SK-N-SH (cell line): ENCODE measurements at regions not wholly inside any gene's neighbourhood (a gene's known extent, or its start where the extent isn't known, plus 50 kb on each side); places are given as distances from the start of the nearest gene placed in this dataset.

ENCODE experiments used
- CTCF ChIA-PET: fragments of 300-600, 350-600 bp; formaldehyde crosslinking; extraction: SDS; loops from one replicate; lab custom pipeline; 2021; lab: Yijun Ruan, JAX
- POLR2A ChIA-PET: fragments of 350-600 bp; sonication (Branson Sonifier 250); formaldehyde crosslinking; extraction: SDS; loops from one replicate; lab custom pipeline; 2020; ENCODE audit warnings: antibody characterized with exemption, inconsistent platforms; lab: Yijun Ruan, JAX
- DNase-seq: peaks from one replicate; pipeline ENCODE4 v3.0.0; 2012
- H2AFZ ChIP-seq: fragments of 200-600 bp; sonication (generic); 2 replicates; pipeline ENCODE4 v1.8.1; 2016; ENCODE audit warnings: antibody characterized with exemption, mild to moderate bottlenecking, low read depth
- H3F3A ChIP-seq: fragments of 200-600 bp; sonication (generic); replicated peaks from 2 replicates; pipeline ENCODE3; 2016; ENCODE audit warnings: antibody characterized with exemption, mild to moderate bottlenecking; ENCODE audit not compliant: insufficient read depth
- H3K27ac ChIP-seq, 2 experiments: fragments of 200-500 bp in 1 of 2; fragments of 200-600 bp in 1 of 2; sonication (Bioruptor generic) in 1 of 2; sonication (generic), shearing (Covaris generic) in 1 of 2; 2 replicates each; pipeline versions ENCODE4 v1.5.1 to v1.6.1; 2014 to 2016; ENCODE audit warnings: low read depth in 2 of 2, inconsistent platforms in 1 of 2, low read length in 1 of 2, mild to moderate bottlenecking in 1 of 2, mixed read lengths in 1 of 2
- H3K27me3 ChIP-seq: fragments of 200-600 bp; sonication (generic), shearing (Covaris generic); 2 replicates; pipeline ENCODE4 v1.6.1; 2016; ENCODE audit warnings: mixed run types; ENCODE audit not compliant: insufficient read depth
- H3K36me3 ChIP-seq, 2 experiments: fragments of 200-500 bp in 1 of 2; fragments of 200-600 bp in 1 of 2; sonication (Bioruptor generic) in 1 of 2; sonication (generic) in 1 of 2; replicated peaks in 1 of 2; 2 replicates each; pipeline versions ENCODE3 to v1.5.1; 2014 to 2016; ENCODE audit warnings: low read length in 1 of 2, mild to moderate bottlenecking in 1 of 2; ENCODE audit not compliant: insufficient read depth in 2 of 2, control insufficient read depth in 1 of 2
- H3K4me1 ChIP-seq, 2 experiments: fragments of 200-500 bp in 1 of 2; fragments of 200-600 bp in 1 of 2; sonication (Bioruptor generic) in 1 of 2; sonication (generic), shearing (Covaris generic) in 1 of 2; 2 replicates each; pipeline versions ENCODE4 v1.5.1 to v1.6.1; 2014 to 2016; ENCODE audit warnings: low read depth in 1 of 2, low read length in 1 of 2, mixed run types in 1 of 2; ENCODE audit not compliant: insufficient read depth in 2 of 2, control insufficient read depth in 1 of 2
- H3K4me2 ChIP-seq: fragments of 200-600 bp; sonication (generic), shearing (Covaris generic); 2 replicates; pipeline ENCODE4 v1.6.1; 2017; ENCODE audit warnings: mixed run types
- H3K4me3 ChIP-seq, 2 experiments: fragments of 200-500 bp in 1 of 2; fragments of 200-600 bp in 1 of 2; sonication (Bioruptor generic) in 1 of 2; sonication (generic), shearing (Covaris generic) in 1 of 2; 2 replicates each; pipeline versions ENCODE4 v1.5.1 to v1.8.1; 2014 to 2016; ENCODE audit warnings: low read depth in 2 of 2, inconsistent platforms in 1 of 2, low read length in 1 of 2, mild to moderate bottlenecking in 1 of 2, mixed read lengths in 1 of 2, moderate library complexity in 1 of 2
- H3K79me2 ChIP-seq: fragments of 200-600 bp; sonication (generic); 2 replicates; pipeline ENCODE4 v1.8.1; 2017; ENCODE audit warnings: mild to moderate bottlenecking; ENCODE audit not compliant: insufficient read depth
- H3K9ac ChIP-seq: fragments of 200-600 bp; sonication (generic); 2 replicates; pipeline ENCODE4 v1.6.1; 2017; ENCODE audit warnings: mixed run types
- H3K9me2 ChIP-seq: fragments of 200-600 bp; sonication (generic); 2 replicates; pipeline ENCODE4 v1.6.1; 2017; ENCODE audit warnings: mixed run types
- H3K9me3 ChIP-seq: fragments of 200-600 bp; sonication (generic); 2 replicates; pipeline ENCODE4 v1.6.1; 2017; ENCODE audit warnings: mixed run types, mild to moderate bottlenecking, moderate library complexity
- H4K20me1 ChIP-seq: fragments of 200-600 bp; sonication (generic); 2 replicates; pipeline ENCODE4 v1.6.1; 2017; ENCODE audit warnings: mild to moderate bottlenecking, mixed run types; ENCODE audit not compliant: insufficient read depth
- CHD2 ChIP-seq: fragments of 150-350 bp; IDR thresholded peaks from 2 replicates; pipeline ENCODE4 v1.6.1; 2018; ENCODE audit warnings: low read length; ENCODE audit not compliant: partially characterized antibody
- ELF1 ChIP-seq: IDR thresholded peaks from 2 replicates; pipeline ENCODE4 v1.4.0; 2012
- EP300 ChIP-seq, 2 experiments: IDR thresholded peaks; 2 replicates each; pipeline versions ENCODE4 v1.4.0 to v1.6.1; 2012; ENCODE audit warnings: borderline replicate concordance in 1 of 2, low read depth in 1 of 2, low read length in 1 of 2
- EZH2phosphoT487 ChIP-seq: fragments of 200-600 bp; sonication (generic); IDR thresholded peaks from 2 replicates; pipeline ENCODE4 v1.6.1; 2017; ENCODE audit warnings: low read depth, mixed run types, mild to moderate bottlenecking, antibody characterized with exemption, moderate library complexity, borderline replicate concordance
- FOXJ3 ChIP-seq: sonication (generic); formaldehyde crosslinking; IDR thresholded peaks from 2 replicates; pipeline ENCODE4 v1.5.1; 2020; ENCODE audit warnings: mild to moderate bottlenecking, missing genetic modification reagents
- FOXM1 ChIP-seq: IDR thresholded peaks from 2 replicates; pipeline ENCODE4 v1.4.0; 2012; ENCODE audit warnings: low read depth, mild to moderate bottlenecking
- JUND ChIP-seq: IDR thresholded peaks from 2 replicates; pipeline ENCODE4 v1.4.0; 2012
- MEF2A ChIP-seq: IDR thresholded peaks from 2 replicates; pipeline ENCODE4 v1.4.0; 2012; ENCODE audit warnings: low read depth, borderline replicate concordance
- MXI1 ChIP-seq: IDR thresholded peaks from 2 replicates; pipeline ENCODE4 v1.6.1; 2012; ENCODE audit warnings: mild to moderate bottlenecking, low read depth, low read length, improper control_type of control experiment
- NFIC ChIP-seq: IDR thresholded peaks from 2 replicates; pipeline ENCODE4 v1.4.0; 2012; ENCODE audit warnings: borderline replicate concordance
- NRF1 ChIP-seq: IDR thresholded peaks from 2 replicates; pipeline ENCODE4 v1.6.1; 2012; ENCODE audit warnings: low read depth, mild to moderate bottlenecking, low read length
- POLR2AphosphoS5 ChIP-seq: IDR thresholded peaks from 2 replicates; pipeline ENCODE4 v1.6.1; 2012; ENCODE audit warnings: low read depth, low read length
- RCOR1 ChIP-seq: fragments of 150-350 bp; IDR thresholded peaks from 2 replicates; pipeline ENCODE4 v1.6.1; 2017; ENCODE audit warnings: antibody characterized with exemption, low read length
- RXRA ChIP-seq: IDR thresholded peaks from 2 replicates; pipeline ENCODE4 v1.4.0; 2012; ENCODE audit warnings: low read depth, mild to moderate bottlenecking, borderline replicate concordance
- SIN3A ChIP-seq: IDR thresholded peaks from 2 replicates; pipeline ENCODE4 v1.6.1; 2012; ENCODE audit warnings: low read depth, mild to moderate bottlenecking, low read length, moderate library complexity, borderline replicate concordance
- YY1 ChIP-seq: IDR thresholded peaks from 2 replicates; pipeline ENCODE4 v1.4.0; 2012; ENCODE audit warnings: low read depth, mild to moderate bottlenecking
- WGBS: methylation state at CpG from one replicate; pipeline ENCODE4 v1.1.6; 2017; ENCODE audit warnings: low lambda C conversion rate; 5-methylcytosine and 5-hydroxymethylcytosine counted together
- TF ChIP-seq, protein P1 (sequence below): IDR thresholded peaks from 2 replicates; pipeline ENCODE4 v1.4.0; 2012; ENCODE audit warnings: low read depth, borderline replicate concordance
- TF ChIP-seq, protein P2 (sequence below): fragments of 150-350 bp; IDR thresholded peaks from 2 replicates; pipeline ENCODE4 v1.6.1; 2017; ENCODE audit warnings: antibody characterized with exemption, low read length, low read depth, borderline replicate concordance
- TF ChIP-seq, protein P3 (sequence below): IDR thresholded peaks from 2 replicates; pipeline ENCODE4; 2012

DNA sequence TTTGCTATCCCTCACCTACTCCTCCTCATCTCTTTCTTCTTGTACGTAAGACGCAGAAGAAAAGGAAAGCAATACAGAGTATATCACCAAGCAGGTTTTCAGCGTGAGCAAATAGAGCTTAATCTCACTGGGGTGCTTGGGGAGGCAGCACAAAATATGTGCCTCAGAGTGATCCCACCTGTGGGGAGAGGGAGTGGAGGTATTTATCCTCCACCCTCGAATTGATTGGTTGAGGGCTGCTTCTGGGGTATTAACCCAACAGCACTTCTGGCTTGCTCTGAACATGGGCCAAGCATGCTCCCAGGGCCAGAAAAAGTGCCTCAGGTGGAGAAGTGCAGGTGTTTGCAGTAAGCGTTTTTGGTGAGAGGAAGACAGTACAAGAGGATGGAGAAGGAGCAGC is 78.5 kb upstream of the EYA2 start:
- Histone ChIP-seq H3K79me2 (no peaks in the 10 kb centered on the region), H3K4me3 (no peak overlapping the region), H3K36me3 (no peaks in the 10 kb centered on the region), H3K9me3 (no peaks in the 10 kb centered on the region), H3K4me1 (no peaks in the 10 kb centered on the region; a peak in 1 of 4 replicates), H3F3A (peaks cover 5% of the 10 kb centered on the region)
- POLR2A ChIA-PET: no interaction called here
- DNase-seq: no peak
- TF ChIP-seq NFIC: no peak
- TF ChIP-seq, protein P1, sequence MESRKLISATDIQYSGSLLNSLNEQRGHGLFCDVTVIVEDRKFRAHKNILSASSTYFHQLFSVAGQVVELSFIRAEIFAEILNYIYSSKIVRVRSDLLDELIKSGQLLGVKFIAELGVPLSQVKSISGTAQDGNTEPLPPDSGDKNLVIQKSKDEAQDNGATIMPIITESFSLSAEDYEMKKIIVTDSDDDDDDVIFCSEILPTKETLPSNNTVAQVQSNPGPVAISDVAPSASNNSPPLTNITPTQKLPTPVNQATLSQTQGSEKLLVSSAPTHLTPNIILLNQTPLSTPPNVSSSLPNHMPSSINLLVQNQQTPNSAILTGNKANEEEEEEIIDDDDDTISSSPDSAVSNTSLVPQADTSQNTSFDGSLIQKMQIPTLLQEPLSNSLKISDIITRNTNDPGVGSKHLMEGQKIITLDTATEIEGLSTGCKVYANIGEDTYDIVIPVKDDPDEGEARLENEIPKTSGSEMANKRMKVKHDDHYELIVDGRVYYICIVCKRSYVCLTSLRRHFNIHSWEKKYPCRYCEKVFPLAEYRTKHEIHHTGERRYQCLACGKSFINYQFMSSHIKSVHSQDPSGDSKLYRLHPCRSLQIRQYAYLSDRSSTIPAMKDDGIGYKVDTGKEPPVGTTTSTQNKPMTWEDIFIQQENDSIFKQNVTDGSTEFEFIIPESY: no peak
- TF ChIP-seq, all 33 proteins: peak for 0
- Histone ChIP-seq H3K4me2 (no peak overlapping the region), H3K27ac (no peak overlapping the region), H2AFZ (no peak overlapping the region), H3K9ac (no peak overlapping the region), H3K9me2 (no peaks in the 10 kb centered on the region), H3K27me3 (no peaks in the 10 kb centered on the region), H4K20me1 (no peaks in the 10 kb centered on the region)
- CTCF ChIA-PET: no interaction called here
- 82% methylated on average over 5 of the region's 5 CpGs for WGBS

DNA sequence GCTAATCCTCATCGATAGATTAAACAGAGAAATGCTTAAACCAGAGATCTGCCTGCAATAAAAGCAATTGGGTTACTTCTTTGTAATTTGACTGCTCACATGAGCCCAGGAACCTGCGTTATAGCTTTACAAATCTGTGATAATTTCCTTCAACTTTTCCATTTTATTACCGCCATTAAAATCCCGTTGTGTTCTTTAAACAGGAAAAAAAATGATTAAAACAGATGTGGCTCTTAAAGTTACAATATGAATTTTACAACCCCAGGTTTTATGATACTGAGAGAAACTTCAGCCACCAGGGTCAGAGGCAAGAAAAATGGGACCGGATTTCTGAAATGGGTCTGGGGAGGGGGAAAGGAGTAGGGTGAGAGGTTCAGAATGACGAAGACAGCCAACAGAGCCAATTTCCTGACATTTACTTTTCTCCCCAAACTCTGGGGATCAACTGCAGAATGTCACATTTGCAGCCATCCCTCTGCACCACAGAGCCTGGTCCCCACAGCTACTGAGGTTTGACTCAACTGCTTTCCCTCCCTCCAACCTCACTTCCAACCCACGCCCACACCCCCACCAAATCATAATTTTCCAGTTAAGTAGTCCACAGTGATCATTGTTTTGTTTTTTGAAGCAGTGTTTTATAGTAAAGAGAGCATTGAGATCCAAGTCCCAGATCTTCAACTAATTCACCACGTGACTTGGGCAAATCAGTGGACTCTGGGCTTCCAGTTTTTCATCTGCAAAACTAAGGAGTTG is 77.6 kb upstream of the EYA2 start:
- H3K4me3 ChIP-seq: no peak overlapping the region
- 61% methylated on average over 8 of the region's 8 CpGs for WGBS
- no peak for TF ChIP-seq EZH2phosphoT487
- no peak for TF ChIP-seq CHD2
- TF ChIP-seq POLR2AphosphoS5: no peak
- TF ChIP-seq YY1: no peak
- no peak for TF ChIP-seq EP300 (IDR thresholded peaks at IDR 0.05; ENCODE audit: borderline replicate concordance in 1 of 2, low read depth in 1 of 2, low read length in 1 of 2)
- no peak for TF ChIP-seq FOXM1
- TF ChIP-seq RCOR1: no peak
- no peak for TF ChIP-seq RXRA
- TF ChIP-seq, protein P1: no peak
- TF ChIP-seq ELF1: no peak
- no peak for TF ChIP-seq SIN3A
- no peak for TF ChIP-seq NRF1
- no peak for TF ChIP-seq MEF2A
- TF ChIP-seq JUND: no peak
- TF ChIP-seq, protein P2, sequence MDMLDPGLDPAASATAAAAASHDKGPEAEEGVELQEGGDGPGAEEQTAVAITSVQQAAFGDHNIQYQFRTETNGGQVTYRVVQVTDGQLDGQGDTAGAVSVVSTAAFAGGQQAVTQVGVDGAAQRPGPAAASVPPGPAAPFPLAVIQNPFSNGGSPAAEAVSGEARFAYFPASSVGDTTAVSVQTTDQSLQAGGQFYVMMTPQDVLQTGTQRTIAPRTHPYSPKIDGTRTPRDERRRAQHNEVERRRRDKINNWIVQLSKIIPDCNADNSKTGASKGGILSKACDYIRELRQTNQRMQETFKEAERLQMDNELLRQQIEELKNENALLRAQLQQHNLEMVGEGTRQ: no peak
- TF ChIP-seq FOXJ3 (CRISPR knock-in tag): no peak
- TF ChIP-seq, protein P3, sequence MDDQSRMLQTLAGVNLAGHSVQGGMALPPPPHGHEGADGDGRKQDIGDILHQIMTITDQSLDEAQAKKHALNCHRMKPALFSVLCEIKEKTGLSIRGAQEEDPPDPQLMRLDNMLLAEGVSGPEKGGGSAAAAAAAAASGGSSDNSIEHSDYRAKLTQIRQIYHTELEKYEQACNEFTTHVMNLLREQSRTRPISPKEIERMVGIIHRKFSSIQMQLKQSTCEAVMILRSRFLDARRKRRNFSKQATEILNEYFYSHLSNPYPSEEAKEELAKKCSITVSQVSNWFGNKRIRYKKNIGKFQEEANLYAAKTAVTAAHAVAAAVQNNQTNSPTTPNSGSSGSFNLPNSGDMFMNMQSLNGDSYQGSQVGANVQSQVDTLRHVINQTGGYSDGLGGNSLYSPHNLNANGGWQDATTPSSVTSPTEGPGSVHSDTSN: no peak
- no peak for TF ChIP-seq NFIC
- TF ChIP-seq MXI1: no peak
- H3K36me3 ChIP-seq: no peaks in the 10 kb centered on the region
- no peaks in the 10 kb centered on the region; a peak in 1 of 4 replicates for H3K4me1 ChIP-seq
- H4K20me1 ChIP-seq: no peaks in the 10 kb centered on the region
- H3K9me2 ChIP-seq: no peaks in the 10 kb centered on the region
- H3K27me3 ChIP-seq: no peaks in the 10 kb centered on the region
- H3K27ac ChIP-seq: no peak overlapping the region
- no peak overlapping the region for H3K4me2 ChIP-seq
- no peak for DNase-seq
- POLR2A ChIA-PET: no interaction called here
- no peaks in the 10 kb centered on the region for H3K79me2 ChIP-seq
- no peaks in the 10 kb centered on the region for H3K9me3 ChIP-seq
- H2AFZ ChIP-seq: no peak overlapping the region; the same call in 1 of the 2 replicates
- CTCF ChIA-PET: no interaction called here
- H3F3A ChIP-seq: peaks cover 5% of the 10 kb centered on the region
- H3K9ac ChIP-seq: no peak overlapping the region
